PC-9 (cell line): ENCODE measurements at regions not wholly inside any gene's neighbourhood (a gene's known extent, or its start where the extent isn't known, plus 50 kb on each side); places are given as distances from the start of the nearest gene placed in this dataset.

ENCODE experiments used
- BruUV-seq: library from RNA; stranded (reverse); fragments of 400-500 nt; replicated peaks from 2 replicates; lab custom pipeline; 2021; lab: Mats Ljungman, UMichigan
- CTCF ChIA-PET: fragments of 300-600 bp; sonication (Branson Sonifier 250); formaldehyde crosslinking; loops from one replicate; lab custom pipeline; 2022; ENCODE audit warnings: antibody characterized with exemption; lab: Charles Lee
- POLR2A ChIA-PET: fragments of 300-600 bp; sonication (Branson Sonifier 250); formaldehyde crosslinking; loops from one replicate; lab custom pipeline; 2022; ENCODE audit warnings: antibody characterized with exemption; ENCODE audit not compliant: unreplicated experiment; lab: Charles Lee
- DNase-seq, 2 experiments: peaks; one replicate each; pipeline versions ENCODE4 v3.0.0 to v3.0.0-alpha.2; 2015 to 2022; ENCODE audit warnings: mixed read lengths in 1 of 2
- H2AFZ ChIP-seq: fragments of 200-600 bp; sonication (generic); 2 replicates; pipeline ENCODE4 v1.8.1; 2017; ENCODE audit warnings: antibody characterized with exemption
- H3F3A ChIP-seq: fragments of 200-600 bp; sonication (generic); 2 replicates; pipeline ENCODE4 v1.8.1; 2017; ENCODE audit warnings: antibody characterized with exemption, mild to moderate bottlenecking, low read depth; ENCODE audit not compliant: insufficient read depth
- H3K27ac ChIP-seq: fragments of 200-600 bp; sonication (generic); 2 replicates; pipeline ENCODE4 v1.6.1; 2016; ENCODE audit warnings: mixed run types
- H3K27me3 ChIP-seq: fragments of 200-600 bp; sonication (generic); 2 replicates; pipeline ENCODE4 v1.6.1; 2016; ENCODE audit warnings: low read depth, mixed run types; ENCODE audit not compliant: insufficient read depth
- H3K36me3 ChIP-seq: fragments of 200-600 bp; sonication (generic); 2 replicates; pipeline ENCODE4 v1.6.1; 2016; ENCODE audit warnings: low read depth, mixed run types
- H3K4me1 ChIP-seq: fragments of 200-600 bp; sonication (generic); replicated peaks from 2 replicates; pipeline ENCODE4 v1.6.1; 2016; ENCODE audit warnings: mixed run types; ENCODE audit not compliant: insufficient read depth
- H3K4me2 ChIP-seq: fragments of 200-600 bp; sonication (generic); 2 replicates; pipeline ENCODE4 v1.6.1; 2017; ENCODE audit warnings: mixed run types
- H3K4me3 ChIP-seq: fragments of 200-600 bp; sonication (generic); 2 replicates; pipeline ENCODE4 v1.6.1; 2016; ENCODE audit warnings: mixed run types
- H3K79me2 ChIP-seq: fragments of 200-600 bp; sonication (generic); 2 replicates; pipeline ENCODE4 v1.6.1; 2017; ENCODE audit warnings: low read depth, mixed run types
- H3K9me2 ChIP-seq: fragments of 200-600 bp; sonication (generic); 2 replicates; pipeline ENCODE4 v1.8.1; 2017; ENCODE audit warnings: mild to moderate bottlenecking; ENCODE audit not compliant: insufficient read depth
- H3K9me3 ChIP-seq: fragments of 200-600 bp; sonication (generic); 2 replicates; pipeline ENCODE4 v1.8.1; 2016; ENCODE audit warnings: low read depth; ENCODE audit not compliant: insufficient read depth
- H4K20me1 ChIP-seq: fragments of 200-600 bp; sonication (generic); 2 replicates; pipeline ENCODE4 v1.8.1; 2017; ENCODE audit not compliant: insufficient read depth
- CTCF ChIP-seq: fragments of 200-600 bp; sonication (generic); conservative IDR thresholded peaks from 2 replicates; pipeline ENCODE4 v1.6.1; 2017; ENCODE audit warnings: mixed run types, antibody characterized with exemption, mild to moderate bottlenecking, moderate library complexity
- EZH2 ChIP-seq: fragments of 200-600 bp; sonication (generic); IDR thresholded peaks from 2 replicates; pipeline ENCODE4 v1.8.0; 2017; ENCODE audit warnings: antibody characterized with exemption, low read depth
- intact Hi-C: fragments of 100-400 bp; cut with micrococcal nuclease; formaldehyde crosslinking; loops from one replicate; pipeline ENCODE4 v1.10.0; 2022; ENCODE audit not compliant: unreplicated experiment

- POLR2A ChIA-PET, result no interaction called here
- Histone ChIP-seq H3K9me2 (no peaks in the 10 kb centered on the region), H3K9me3 (peaks cover 4% of the 10 kb centered on the region; the same call in 1 of the 2 replicates), H3K4me1 (no peaks in the 10 kb centered on the region), H3K4me2 (no peak overlapping the region), H3F3A (no peaks in the 10 kb centered on the region), H2AFZ (no peak overlapping the region), H3K36me3 (no peaks in the 10 kb centered on the region), H3K27ac (no peak overlapping the region), H3K4me3 (no peak overlapping the region), H3K79me2 (no peaks in the 10 kb centered on the region), H3K27me3 (no peaks in the 10 kb centered on the region), H4K20me1 (no peaks in the 10 kb centered on the region)
- CTCF ChIA-PET, result no interaction called here
- no TSS peak for BruUV-seq
- intact Hi-C loops, result no loop called here
- no peak for TF ChIP-seq CTCF
- no peak for TF ChIP-seq EZH2
- no peak for DNase-seq
Observed at GRCh38 chr11:130616573-130616972, 168.1 kb downstream of the ADAMTS15 start.

GRCh38 chr11:130617001-130617400 lies 168.6 kb downstream of the ADAMTS15 start:
- Histone ChIP-seq H2AFZ (no peak overlapping the region), H3K27me3 (no peaks in the 10 kb centered on the region), H3K4me3 (no peak overlapping the region), H3K36me3 (no peaks in the 10 kb centered on the region), H3K9me3 (peaks cover 3% of the 10 kb centered on the region; the same call in 1 of the 2 replicates), H4K20me1 (no peaks in the 10 kb centered on the region), H3K79me2 (no peaks in the 10 kb centered on the region), H3K27ac (no peak overlapping the region), H3F3A (no peaks in the 10 kb centered on the region), H3K9me2 (no peaks in the 10 kb centered on the region), H3K4me2 (no peak overlapping the region), H3K4me1 (no peaks in the 10 kb centered on the region)
- intact Hi-C loops, result no loop called here
- CTCF ChIA-PET, result no interaction called here
- POLR2A ChIA-PET, result no interaction called here
- no TSS peak for BruUV-seq
- no peak for TF ChIP-seq CTCF
- TF ChIP-seq EZH2, result no peak
- DNase-seq, result no peak

GRCh38 chr11:130620548-130620947 lies 172.1 kb downstream of the ADAMTS15 start:
- H3K9me2 ChIP-seq, result no peaks in the 10 kb centered on the region
- no peaks in the 10 kb centered on the region; the same call in 1 of the 2 replicates for H3K9me3 ChIP-seq
- no peaks in the 10 kb centered on the region for H3K27me3 ChIP-seq
- no peaks in the 10 kb centered on the region for H3K4me1 ChIP-seq
- CTCF ChIA-PET, result no interaction called here
- POLR2A ChIA-PET, result no interaction called here
- H3F3A ChIP-seq, result no peaks in the 10 kb centered on the region
- H3K79me2 ChIP-seq, result no peaks in the 10 kb centered on the region
- H3K4me2 ChIP-seq, result no peak overlapping the region
- no peak overlapping the region for H2AFZ ChIP-seq
- no peak overlapping the region for H3K4me3 ChIP-seq
- no peak overlapping the region for H3K27ac ChIP-seq
- no peaks in the 10 kb centered on the region for H4K20me1 ChIP-seq
- TF ChIP-seq CTCF, result no peak
- no peak for TF ChIP-seq EZH2
- intact Hi-C loops, result no loop called here
- no peaks in the 10 kb centered on the region for H3K36me3 ChIP-seq
- DNase-seq, result no peak
- no TSS peak for BruUV-seq
